ENCODE measurements at regions not wholly inside any gene's neighbourhood (a gene's known extent, or its start where the extent isn't known, plus 50 kb on each side); places are given as distances from the start of the nearest gene placed in this dataset.
"Not testable (repeated sequence)": the region's sequence is repeated elsewhere in the genome, so short reads cannot be mapped to it uniquely, and the experiment has no call there.

- H3K9me3 Mint-ChIP-seq: peaks cover 7% of the 10 kb centered on the region
- DNase-seq (ENCODE audit: low spot score in 2 of 2) (no peak), ATAC-seq (replicated peaks; ENCODE audit: extremely low read depth, poor library complexity, severe bottlenecking) (no peak)
- H3K27ac Mint-ChIP-seq (ENCODE audit: low read depth): no peak overlapping the region
- no peak overlapping the region for H3K4me3 Mint-ChIP-seq
- H3K4me1 Mint-ChIP-seq: peaks cover 6% of the 10 kb centered on the region
- H3K27me3 Mint-ChIP-seq: peaks cover 11% of the 10 kb centered on the region
- H3K36me3 Mint-ChIP-seq (ENCODE audit: insufficient read depth): peaks cover 13% of the 10 kb centered on the region
Measured at GRCh38 chr16:85515319-85515745, 97.8 kb upstream of the GSE1 start.

GRCh38 chr16:85515830-85516397, 97.2 kb upstream of the GSE1 start:
- Mint-ChIP-seq H3K36me3 (ENCODE audit: insufficient read depth) (peaks cover 13% of the 10 kb centered on the region), H3K4me3 (no peak overlapping the region), H3K4me1 (peaks cover 6% of the 10 kb centered on the region), H3K27ac (ENCODE audit: low read depth) (no peak overlapping the region), H3K27me3 (peaks cover 11% of the 10 kb centered on the region), H3K9me3 (peaks cover 7% of the 10 kb centered on the region)
- ATAC-seq (replicated peaks; ENCODE audit: extremely low read depth, poor library complexity, severe bottlenecking): no peak
- DNase-seq (ENCODE audit: low spot score in 2 of 2): no peak

- no peak for DNase-seq (ENCODE audit: low spot score in 2 of 2)
- peaks cover 6% of the 10 kb centered on the region for H3K4me1 Mint-ChIP-seq
- H3K27me3 Mint-ChIP-seq: peaks cover 11% of the 10 kb centered on the region
- no peak overlapping the region for H3K4me3 Mint-ChIP-seq
- ATAC-seq (replicated peaks; ENCODE audit: extremely low read depth, poor library complexity, severe bottlenecking): no peak
- H3K36me3 Mint-ChIP-seq (ENCODE audit: insufficient read depth): peaks cover 18% of the 10 kb centered on the region
- H3K9me3 Mint-ChIP-seq: peaks cover 7% of the 10 kb centered on the region
- H3K27ac Mint-ChIP-seq (ENCODE audit: low read depth): no peak overlapping the region
Measured at GRCh38 chr16:85517154-85517553, 96.0 kb upstream of the GSE1 start.

GRCh38 chr16:85517563-85518179, 95.5 kb upstream of the GSE1 start:
- DNase-seq (ENCODE audit: low spot score in 2 of 2): no peak
- peaks cover 6% of the 10 kb centered on the region for H3K4me1 Mint-ChIP-seq
- no peak overlapping the region for H3K4me3 Mint-ChIP-seq
- no peak overlapping the region for H3K27ac Mint-ChIP-seq (ENCODE audit: low read depth)
- peaks cover 7% of the 10 kb centered on the region for H3K9me3 Mint-ChIP-seq
- peaks cover 11% of the 10 kb centered on the region for H3K27me3 Mint-ChIP-seq
- no peak for ATAC-seq (replicated peaks; ENCODE audit: extremely low read depth, poor library complexity, severe bottlenecking)
- H3K36me3 Mint-ChIP-seq (ENCODE audit: insufficient read depth): peaks cover 18% of the 10 kb centered on the region

- peak; percentile 69 for ATAC-seq (replicated peaks; ENCODE audit: extremely low read depth, poor library complexity, severe bottlenecking)
- Mint-ChIP-seq H3K4me1 (peaks cover 6% of the 10 kb centered on the region), H3K27ac (ENCODE audit: low read depth) (peak overlapping the region; percentile 90), H3K4me3 (peak overlapping the region; percentile 51), H3K9me3 (peaks cover 7% of the 10 kb centered on the region), H3K36me3 (ENCODE audit: insufficient read depth) (peaks cover 21% of the 10 kb centered on the region), H3K27me3 (peaks cover 3% of the 10 kb centered on the region)
- peak in 1 of 2 donors; percentile 42 for DNase-seq (ENCODE audit: low spot score in 2 of 2)
Measured at GRCh38 chr16:85518398-85519049, 94.6 kb upstream of the GSE1 start.

GRCh38 chr16:85519050-85519440, 94.1 kb upstream of the GSE1 start:
- DNase-seq (ENCODE audit: low spot score in 2 of 2) (peak in 1 of 2 donors; percentile 33), ATAC-seq (replicated peaks; ENCODE audit: extremely low read depth, poor library complexity, severe bottlenecking) (peak; percentile 60)
- not testable (repeated sequence) for H3K9me3 Mint-ChIP-seq, H3K27me3 Mint-ChIP-seq, H3K4me1 Mint-ChIP-seq
- peak overlapping the region; percentile 51 for H3K4me3 Mint-ChIP-seq
- H3K27ac Mint-ChIP-seq (ENCODE audit: low read depth): peak overlapping the region; percentile 90
- H3K36me3 Mint-ChIP-seq (ENCODE audit: insufficient read depth): peaks cover 21% of the 10 kb centered on the region

- DNase-seq (ENCODE audit: low spot score in 2 of 2) (peak in 1 of 2 donors; percentile 48), ATAC-seq (replicated peaks; ENCODE audit: extremely low read depth, poor library complexity, severe bottlenecking) (peak; percentile 47)
- peak overlapping the region; percentile 90 for H3K27ac Mint-ChIP-seq (ENCODE audit: low read depth)
Measured at GRCh38 chr16:85519540-85520231, 93.4 kb upstream of the GSE1 start.

GRCh38 chr16:85520853-85521521, 92.1 kb upstream of the GSE1 start:
- ATAC-seq (replicated peaks; ENCODE audit: extremely low read depth, poor library complexity, severe bottlenecking) (no peak), DNase-seq (ENCODE audit: low spot score in 2 of 2) (no peak)
- Mint-ChIP-seq H3K4me1 (peaks cover 6% of the 10 kb centered on the region), H3K27ac (ENCODE audit: low read depth) (peak overlapping the region; percentile 23), H3K4me3 (no peak overlapping the region), H3K36me3 (ENCODE audit: insufficient read depth) (peaks cover 21% of the 10 kb centered on the region), H3K27me3 (no peaks in the 10 kb centered on the region), H3K9me3 (peaks cover 7% of the 10 kb centered on the region)

More at GRCh38 chr16:85519540-85520231, 93.4 kb upstream of the GSE1 start:
- H3K4me3 Mint-ChIP-seq: peak overlapping the region; percentile 51
- H3K9me3 Mint-ChIP-seq: peaks cover 7% of the 10 kb centered on the region
- no peaks in the 10 kb centered on the region for H3K27me3 Mint-ChIP-seq
- H3K4me1 Mint-ChIP-seq: peaks cover 6% of the 10 kb centered on the region
- peaks cover 21% of the 10 kb centered on the region for H3K36me3 Mint-ChIP-seq (ENCODE audit: insufficient read depth)

GRCh38 chr16:85521552-85522307, 91.4 kb upstream of the GSE1 start:
- Mint-ChIP-seq H3K4me3 (no peak overlapping the region), H3K4me1 (peaks cover 6% of the 10 kb centered on the region), H3K27me3 (no peaks in the 10 kb centered on the region), H3K27ac (ENCODE audit: low read depth) (peak overlapping the region; percentile 23), H3K36me3 (ENCODE audit: insufficient read depth) (peaks cover 21% of the 10 kb centered on the region), H3K9me3 (peaks cover 7% of the 10 kb centered on the region)
- ATAC-seq (replicated peaks; ENCODE audit: extremely low read depth, poor library complexity, severe bottlenecking): no peak
- no peak for DNase-seq (ENCODE audit: low spot score in 2 of 2)

- Mint-ChIP-seq H3K9me3 (peaks cover 7% of the 10 kb centered on the region), H3K36me3 (ENCODE audit: insufficient read depth) (peaks cover 21% of the 10 kb centered on the region), H3K4me3 (no peak overlapping the region), H3K27me3 (no peaks in the 10 kb centered on the region), H3K4me1 (peaks cover 6% of the 10 kb centered on the region), H3K27ac (ENCODE audit: low read depth) (no peak overlapping the region)
- ATAC-seq (replicated peaks; ENCODE audit: extremely low read depth, poor library complexity, severe bottlenecking) (no peak), DNase-seq (ENCODE audit: low spot score in 2 of 2) (no peak)
Measured at GRCh38 chr16:85522308-85522841, 90.7 kb upstream of the GSE1 start.

GRCh38 chr16:85522842-85523601, 90.1 kb upstream of the GSE1 start:
- ATAC-seq (replicated peaks; ENCODE audit: extremely low read depth, poor library complexity, severe bottlenecking) (no peak), DNase-seq (ENCODE audit: low spot score in 2 of 2) (no peak)
- Mint-ChIP-seq H3K9me3 (peaks cover 7% of the 10 kb centered on the region), H3K27me3 (no peaks in the 10 kb centered on the region), H3K4me1 (peaks cover 6% of the 10 kb centered on the region), H3K36me3 (ENCODE audit: insufficient read depth) (peaks cover 21% of the 10 kb centered on the region), H3K4me3 (no peak overlapping the region), H3K27ac (ENCODE audit: low read depth) (no peak overlapping the region)

Data from central memory CD8-positive, alpha-beta T cell (primary cell).